Glomerular visceral epithelial cell (primary cell): ENCODE measurements at regions not wholly inside any gene's neighbourhood (a gene's known extent, or its start where the extent isn't known, plus 50 kb on each side); places are given as distances from the start of the nearest gene placed in this dataset.
A peak's percentile ranks its signal among the peaks of the same experiment; 100 is the strongest.

Source experiments
- DNase-seq: peaks from one replicate; pipeline ENCODE4 v3.0.0-alpha.2; 2016; ENCODE audit errors: extremely low spot score

DNA sequence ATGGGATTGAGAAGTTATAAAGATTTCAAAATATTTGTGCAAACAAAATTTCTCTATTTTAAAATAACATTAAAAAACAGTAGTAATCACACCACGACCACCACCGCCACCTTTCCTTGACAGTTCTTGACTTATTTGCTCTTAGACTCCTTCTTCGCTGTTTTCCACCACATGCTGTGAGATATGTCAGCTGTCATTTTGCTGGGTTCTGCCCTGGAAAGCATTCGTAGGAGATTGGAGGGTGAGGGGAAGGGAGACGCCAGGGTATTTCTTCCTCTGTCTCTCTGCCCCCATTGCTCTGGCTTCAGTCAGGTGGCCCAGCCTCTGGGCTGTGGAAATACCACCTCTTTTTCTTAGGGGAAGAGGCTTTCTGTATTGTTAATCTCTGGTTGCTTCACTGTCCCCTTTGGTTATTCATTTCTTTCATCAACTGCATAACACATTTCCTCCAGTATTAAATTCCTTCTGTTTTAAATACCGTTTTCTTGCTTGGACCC is 186.2 kb downstream of the NEDD1 start:
- DNase-seq, result no peak

- DNase-seq, result no peak
Observed at GRCh38 chr12:97097734-97098133, 190.7 kb downstream of the NEDD1 start.

DNA sequence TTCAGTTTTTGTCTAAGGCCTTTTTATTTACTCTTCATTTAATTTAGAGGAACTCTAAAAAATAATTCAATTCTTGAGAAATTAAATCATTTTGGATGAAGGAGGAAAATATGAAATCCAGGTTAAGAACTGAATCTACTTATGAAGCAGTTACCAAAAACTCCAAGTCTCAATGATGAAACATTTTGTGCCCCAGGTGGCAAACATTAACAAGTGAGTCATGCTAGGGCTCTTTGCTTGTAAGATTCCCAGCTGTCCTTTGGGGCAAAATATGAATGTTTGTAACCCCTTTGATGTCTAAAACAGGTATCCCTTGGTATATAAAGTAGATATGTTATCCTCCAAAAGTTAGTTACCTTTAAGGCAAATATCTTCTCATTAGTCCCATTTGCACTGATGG is 202.4 kb downstream of the NEDD1 start:
- no peak for DNase-seq

- DNase-seq, result peak; percentile 54
Observed at GRCh38 chr12:97112136-97112535, 205.1 kb downstream of the NEDD1 start.

DNA sequence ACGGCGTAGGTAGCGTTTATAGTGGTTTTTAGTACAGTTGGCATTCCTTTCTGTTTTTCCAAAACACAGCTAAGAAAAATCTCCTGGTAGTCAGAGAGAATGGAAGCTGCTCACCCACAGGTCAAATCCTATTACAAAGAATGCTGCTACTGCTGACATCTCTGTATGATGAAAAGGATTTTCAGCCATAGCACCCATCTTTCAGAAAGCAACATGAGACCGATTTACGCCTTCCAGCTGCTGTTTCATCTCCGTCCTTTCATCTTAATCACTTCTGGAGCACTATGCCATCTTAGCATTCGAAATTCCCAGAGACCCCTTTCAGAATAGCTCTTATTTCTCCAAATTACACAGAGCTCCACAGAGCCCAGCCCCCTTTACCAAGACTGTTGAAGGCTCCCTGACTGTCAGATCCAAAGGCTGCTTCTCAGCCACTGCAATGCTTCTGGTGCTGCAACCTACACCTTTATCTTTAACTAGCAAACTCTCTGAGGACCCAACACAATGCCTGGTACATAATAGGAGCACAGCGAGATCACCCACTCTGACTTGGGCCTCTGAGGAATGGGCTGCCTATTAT is 211.8 kb downstream of the NEDD1 start:
- no peak for DNase-seq

GRCh38 chr12:97127061-97127460 is 220.0 kb downstream of the NEDD1 start:
- no peak for DNase-seq

GRCh38 chr12:97131220-97131981 is 224.3 kb downstream of the NEDD1 start:
- no peak for DNase-seq

GRCh38 chr12:97132270-97132669 is 225.2 kb downstream of the NEDD1 start:
- no peak for DNase-seq

- no peak for DNase-seq
Observed at GRCh38 chr12:97134495-97134894, 227.4 kb downstream of the NEDD1 start.

- DNase-seq, result no peak
Observed at GRCh38 chr12:97140355-97140754, 233.3 kb downstream of the NEDD1 start.

GRCh38 chr12:97142737-97143410 is 235.8 kb downstream of the NEDD1 start:
- DNase-seq, result no peak

DNA sequence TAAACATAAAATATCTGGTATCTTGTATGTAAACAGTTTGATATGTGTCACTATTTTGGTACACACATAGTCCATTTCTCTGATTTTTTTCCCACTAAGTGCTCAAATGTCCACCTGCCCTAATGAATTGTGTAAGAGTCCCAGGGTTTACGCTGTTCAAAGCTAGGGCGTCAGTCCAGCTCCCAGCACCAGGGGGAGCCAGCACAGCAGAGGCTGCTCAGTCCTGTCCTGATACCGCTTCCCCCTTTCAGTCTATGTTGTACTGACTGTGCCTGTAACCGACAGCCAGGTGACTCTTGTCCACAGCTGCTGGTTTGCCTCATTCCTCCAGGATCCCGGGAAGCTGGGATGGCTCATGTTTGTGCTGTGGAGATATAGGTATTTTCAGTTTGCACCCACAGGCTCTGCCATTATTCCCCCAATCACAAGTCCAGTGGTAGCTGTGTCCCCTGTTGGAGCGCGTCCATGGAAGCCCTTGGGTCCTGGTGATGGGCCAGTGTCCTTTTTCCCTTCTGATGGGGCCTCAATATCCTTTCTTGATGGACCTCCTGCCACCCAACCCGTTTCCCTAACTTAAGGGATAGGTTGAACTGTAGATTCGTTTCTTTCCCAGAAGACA is 242.0 kb downstream of the NEDD1 start:
- peak; percentile 38 for DNase-seq

GRCh38 chr12:97151481-97151880 is 244.4 kb downstream of the NEDD1 start:
- peak; percentile 29 for DNase-seq

GRCh38 chr12:97159377-97159776 is 252.3 kb downstream of the NEDD1 start:
- DNase-seq, result no peak

DNA sequence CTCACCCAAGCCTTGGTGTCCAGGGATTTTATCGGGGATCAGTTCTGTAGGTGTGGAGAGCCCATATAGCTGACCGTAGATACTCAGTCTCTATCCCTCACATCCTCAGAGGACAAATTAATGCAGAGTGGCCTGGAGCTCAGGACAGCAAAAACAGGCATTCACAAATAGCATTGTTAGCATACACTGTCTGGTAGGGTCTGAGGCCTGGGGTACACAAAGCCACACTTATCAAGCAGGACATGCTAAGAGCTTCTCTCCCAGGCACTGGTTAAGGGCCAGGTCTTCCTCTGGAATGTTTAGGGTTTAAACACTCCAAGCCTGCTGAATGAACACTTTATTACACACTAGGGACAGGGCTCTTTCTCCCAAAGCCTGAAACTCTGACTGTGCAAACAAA is 253.2 kb downstream of the NEDD1 start:
- no peak for DNase-seq

DNA sequence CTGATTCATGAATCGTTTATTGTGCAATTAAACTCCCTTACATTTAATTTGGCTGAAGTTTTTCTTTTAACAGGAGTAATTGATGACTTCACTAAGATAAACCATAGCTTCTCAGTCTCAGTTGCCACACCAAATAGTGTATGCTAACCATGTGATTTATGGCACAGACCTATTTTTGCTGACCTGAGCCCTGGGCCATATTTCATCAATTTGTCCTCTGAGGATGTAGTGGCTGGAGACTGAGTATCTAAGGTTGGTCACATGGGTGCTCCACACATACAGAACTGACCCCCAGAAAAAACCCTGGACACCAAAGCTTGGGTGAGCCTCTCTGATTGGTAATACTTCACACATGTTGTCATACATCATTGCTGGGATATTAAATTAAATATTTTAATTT is 255.1 kb downstream of the NEDD1 start:
- no peak for DNase-seq

DNA sequence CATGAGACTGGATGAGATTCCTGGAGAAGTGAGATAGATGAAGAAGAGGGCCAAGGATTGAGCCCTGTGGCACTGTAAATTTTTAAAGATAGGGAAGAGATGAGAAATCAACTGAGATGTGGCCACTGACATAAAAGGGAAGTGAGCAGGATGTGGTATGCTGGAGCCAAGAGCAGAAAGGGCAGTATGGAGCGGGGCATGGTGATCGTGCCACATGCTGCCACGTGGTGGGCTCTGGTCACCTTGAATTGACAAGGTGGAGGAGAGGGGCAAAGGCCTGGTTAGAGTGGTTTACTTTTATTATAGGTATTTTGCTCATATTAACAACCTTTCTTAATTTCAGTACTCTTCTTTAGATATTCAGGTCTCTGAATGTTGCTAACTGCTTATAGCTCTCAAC is 257.9 kb downstream of the NEDD1 start:
- no peak for DNase-seq

DNA sequence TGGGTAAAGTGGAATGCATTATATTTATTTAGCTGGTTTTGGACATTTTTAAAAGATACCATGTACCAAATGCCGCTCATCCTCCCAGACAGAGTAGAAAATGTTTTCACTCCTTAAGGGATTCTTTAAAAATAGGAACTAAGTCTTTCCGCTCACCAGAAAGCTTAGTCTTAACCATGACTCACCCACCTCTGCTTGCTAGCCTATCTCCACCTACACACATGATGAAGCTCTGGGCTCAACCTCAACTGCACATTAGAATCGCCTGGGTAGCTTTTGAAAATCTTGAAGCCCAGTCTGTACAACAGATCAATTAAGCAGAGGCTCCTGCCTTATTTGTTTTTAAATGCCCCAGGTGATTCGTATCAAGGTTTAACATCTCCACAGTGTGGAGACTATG is 260.5 kb downstream of the NEDD1 start:
- DNase-seq, result peak; percentile 7

DNA sequence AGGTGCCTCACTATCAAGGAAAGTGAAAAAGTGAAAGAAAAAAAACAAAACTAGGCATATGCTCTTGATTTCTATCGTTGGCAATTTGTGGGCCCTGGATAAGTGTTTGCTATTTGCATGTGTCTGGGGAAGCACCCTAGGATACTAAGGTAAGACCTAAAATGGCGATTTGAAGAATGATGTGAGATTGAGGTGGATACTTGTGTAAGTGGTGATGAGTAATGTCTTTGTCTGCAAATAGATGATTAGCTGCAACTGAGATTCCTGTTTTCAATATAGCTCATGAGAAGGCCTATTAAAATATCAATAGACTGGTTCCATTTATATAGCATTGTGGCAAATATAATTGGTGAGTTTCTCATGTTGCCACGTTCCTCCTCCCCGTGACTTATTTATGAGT is 261.7 kb downstream of the NEDD1 start:
- no peak for DNase-seq

- DNase-seq, result no peak
Observed at GRCh38 chr12:97169889-97170567, 263.0 kb downstream of the NEDD1 start.

DNA sequence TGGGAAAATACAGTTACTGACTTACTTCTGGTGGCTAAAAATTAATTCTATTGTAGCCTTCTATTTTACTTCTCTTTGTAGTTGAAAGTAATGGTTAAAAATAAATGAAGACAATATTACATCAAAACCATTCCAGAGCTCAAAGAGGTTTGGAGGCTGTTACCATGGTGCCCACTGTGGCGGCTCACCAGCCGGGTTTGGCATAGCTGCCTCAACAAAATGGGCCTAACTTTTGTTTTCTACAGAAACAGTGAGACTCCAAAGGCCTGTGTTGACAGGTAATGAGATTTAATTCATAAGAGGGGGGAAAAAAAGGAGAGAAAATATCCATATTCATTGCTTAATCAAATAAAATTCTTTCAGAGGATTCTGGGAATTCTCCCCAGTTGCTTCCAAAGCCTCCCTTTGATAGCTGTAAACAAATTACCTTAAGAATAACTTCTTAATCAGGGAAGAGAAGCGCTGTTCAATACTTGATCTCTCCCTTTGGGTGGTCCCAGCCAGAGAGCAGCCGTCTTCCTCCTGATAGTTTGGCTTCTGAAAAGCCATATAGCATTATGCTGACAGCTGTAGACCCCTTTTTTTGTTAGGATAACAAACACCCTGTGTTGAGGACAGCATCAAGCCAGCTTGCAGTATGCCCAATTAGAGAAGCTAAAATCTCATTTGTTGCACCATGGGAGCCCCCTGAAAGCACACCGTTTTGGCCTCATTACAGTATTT is 266.8 kb downstream of the NEDD1 start:
- no peak for DNase-seq
